ENCODE measurements at regions not wholly inside any gene's neighbourhood (a gene's known extent, or its start where the extent isn't known, plus 50 kb on each side); places are given as distances from the start of the nearest gene placed in this dataset.
"Not testable (repeated sequence)": the region's sequence is repeated elsewhere in the genome, so short reads cannot be mapped to it uniquely, and the experiment has no call there.

GRCh38 chr14:44609876-44610510 lies 102.9 kb upstream of the FSCB start:
- no peak for DNase-seq

- DNase-seq: no peak
These were observed 102.1 kb upstream of the FSCB start for GRCh38 chr14:44609201-44609600.

GRCh38 chr14:44607701-44608100 lies 100.6 kb upstream of the FSCB start:
- no peak for DNase-seq

GRCh38 chr14:44606576-44606975 lies 99.5 kb upstream of the FSCB start:
- DNase-seq: no peak

- not testable (repeated sequence) for DNase-seq
These were observed 94.2 kb upstream of the FSCB start for GRCh38 chr14:44601266-44601665.

- DNase-seq: no peak
These were observed 82.1 kb upstream of the FSCB start for GRCh38 chr14:44589180-44589579.

GRCh38 chr14:44586910-44587309 lies 79.8 kb upstream of the FSCB start:
- peak; percentile 98 for DNase-seq

- DNase-seq: no peak
These were observed 69.3 kb upstream of the FSCB start for GRCh38 chr14:44576356-44576755.

- no peak for DNase-seq
These were observed 60.9 kb upstream of the FSCB start for GRCh38 chr14:44567997-44568396.

- no peak for DNase-seq
These were observed 58.9 kb upstream of the FSCB start for GRCh38 chr14:44565968-44566367.

GRCh38 chr14:44564908-44565307 lies 57.8 kb upstream of the FSCB start:
- DNase-seq: peak; percentile 61
